HuH-7.5 (cell line): ENCODE measurements at regions not wholly inside any gene's neighbourhood (a gene's known extent, or its start where the extent isn't known, plus 50 kb on each side); places are given as distances from the start of the nearest gene placed in this dataset.

Experiments used
- DNase-seq: peaks from one replicate; pipeline ENCODE4 v3.0.0; 2011; ENCODE audit warnings: low spot score

DNA sequence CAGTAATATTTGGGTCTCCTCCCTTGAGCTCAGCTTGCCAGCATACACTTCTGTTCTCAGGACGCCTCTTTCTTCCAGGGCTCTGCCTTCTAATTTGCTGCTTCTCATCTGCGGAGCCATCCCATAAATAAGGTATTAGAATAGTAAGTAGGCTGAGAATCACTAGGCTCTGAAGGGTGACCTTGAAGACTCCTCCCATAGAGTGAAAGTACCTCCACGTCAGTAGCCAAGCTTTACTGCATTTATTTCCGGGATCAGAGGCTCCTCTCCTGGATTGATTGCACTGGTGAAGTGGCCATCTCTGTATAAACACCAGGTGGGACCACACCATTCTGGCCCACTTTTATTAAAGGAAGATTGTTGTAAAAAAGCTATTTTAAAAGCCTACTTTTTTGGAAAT is 315.5 kb downstream of the FAT3 start:
- DNase-seq: no peak

- DNase-seq: no peak
Measured at GRCh38 chr11:92545906-92546471, 321.4 kb downstream of the FAT3 start.

GRCh38 chr11:92546603-92547002 is 322.0 kb downstream of the FAT3 start:
- no peak for DNase-seq

GRCh38 chr11:92550411-92550810 is 325.8 kb downstream of the FAT3 start:
- DNase-seq: no peak

GRCh38 chr11:92550871-92551270 is 326.3 kb downstream of the FAT3 start:
- no peak for DNase-seq

- DNase-seq: no peak
Measured at GRCh38 chr11:92552942-92553341, 328.3 kb downstream of the FAT3 start.

GRCh38 chr11:92554688-92555087 is 330.1 kb downstream of the FAT3 start:
- no peak for DNase-seq

DNA sequence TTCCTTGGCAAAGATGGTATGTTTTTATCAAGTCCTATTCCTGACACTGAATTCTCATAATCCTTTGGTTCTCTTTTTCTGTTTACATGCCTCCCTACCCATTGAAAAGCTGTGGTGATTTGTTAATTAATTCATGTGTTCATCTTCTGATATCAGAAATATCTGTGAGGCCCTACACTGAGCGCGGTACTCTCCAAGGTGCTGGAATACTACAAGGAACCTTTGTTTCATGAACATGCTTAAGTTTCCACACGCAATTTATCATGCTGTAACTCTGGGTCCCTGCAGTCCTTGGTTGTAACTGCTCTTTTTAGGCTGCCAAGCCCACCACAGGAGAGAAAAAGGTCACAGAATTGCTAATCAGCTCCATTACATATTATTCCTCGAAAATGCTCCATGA is 331.8 kb downstream of the FAT3 start:
- DNase-seq: no peak

DNA sequence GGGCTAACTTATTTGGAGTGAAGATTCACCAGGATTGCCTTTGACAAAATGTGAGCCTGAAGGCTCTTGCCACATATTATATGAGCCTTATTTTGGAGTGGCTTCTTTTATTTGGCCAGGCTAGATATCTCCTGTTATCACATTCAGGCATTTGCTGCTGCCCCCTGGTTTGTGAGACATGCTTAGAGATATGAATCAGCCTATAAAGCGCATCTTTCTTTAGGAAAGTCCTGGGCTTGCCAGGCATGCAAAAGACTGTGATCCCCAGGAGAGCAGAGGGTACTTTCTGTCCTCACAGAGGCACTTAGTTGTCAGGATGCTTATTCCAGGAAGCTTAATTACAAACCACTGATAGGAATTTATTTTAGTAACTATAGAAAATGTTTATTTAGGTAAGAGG is 333.3 kb downstream of the FAT3 start:
- no peak for DNase-seq

DNA sequence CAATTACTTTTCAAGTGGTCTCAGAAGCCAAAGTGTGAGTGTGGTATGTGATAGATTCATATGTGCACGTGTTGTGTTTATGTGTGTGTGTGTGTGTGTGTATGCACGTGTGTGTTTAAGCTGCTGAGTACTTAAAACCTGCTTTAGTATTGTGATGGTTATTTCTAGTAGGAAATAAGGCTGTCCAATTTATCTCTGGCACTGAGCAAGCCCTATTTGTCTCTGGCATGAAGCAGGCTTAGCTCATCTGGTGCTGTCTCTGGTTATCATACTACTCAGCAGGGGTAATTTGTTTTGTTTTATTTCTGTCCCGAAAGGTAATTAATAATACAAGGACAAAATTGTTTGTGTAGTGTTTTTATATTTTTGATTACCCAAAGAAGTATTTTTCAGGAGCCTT is 333.7 kb downstream of the FAT3 start:
- DNase-seq: no peak

GRCh38 chr11:92569726-92570125 is 345.1 kb downstream of the FAT3 start:
- no peak for DNase-seq

DNA sequence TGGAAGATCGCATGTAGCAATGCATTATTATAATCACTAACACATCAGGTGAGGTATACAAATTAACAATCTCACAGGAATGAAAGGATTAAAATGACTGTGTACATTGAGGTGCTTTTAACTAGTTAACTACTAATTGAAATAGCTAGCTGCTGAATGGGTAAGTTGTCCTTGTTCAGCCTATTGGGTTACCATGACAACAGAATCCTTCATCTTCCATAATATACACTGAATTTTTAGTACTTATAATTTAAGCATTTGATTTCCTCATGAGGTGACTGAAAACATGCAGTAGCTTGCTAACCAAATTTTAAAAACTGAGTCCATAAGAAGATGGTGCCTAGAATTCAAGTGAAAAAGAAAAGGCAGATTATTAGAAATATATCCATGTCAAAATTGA is 347.9 kb downstream of the FAT3 start:
- DNase-seq: no peak

DNA sequence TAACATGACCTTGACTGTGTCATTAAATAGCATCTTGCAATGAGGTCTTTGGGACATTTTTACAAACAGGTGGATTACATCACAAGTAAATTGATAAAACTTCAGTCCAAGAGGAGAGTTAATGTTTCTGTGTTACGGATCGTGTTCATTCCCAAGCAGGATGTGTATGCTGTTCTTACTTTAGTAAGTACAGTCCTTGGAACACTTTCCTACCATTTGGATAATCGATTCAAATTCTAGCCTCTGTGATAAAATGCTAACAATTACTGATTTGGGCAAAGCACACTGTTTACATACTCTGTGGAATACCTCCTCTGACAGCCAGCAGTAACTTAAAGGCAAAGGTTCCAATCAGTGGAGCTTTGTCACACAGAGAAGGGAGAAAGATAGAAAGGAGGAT is 351.7 kb downstream of the FAT3 start:
- no peak for DNase-seq

GRCh38 chr11:92580908-92581307 is 356.3 kb downstream of the FAT3 start:
- DNase-seq: no peak

GRCh38 chr11:92588393-92588792 is 363.8 kb downstream of the FAT3 start:
- DNase-seq: no peak

DNA sequence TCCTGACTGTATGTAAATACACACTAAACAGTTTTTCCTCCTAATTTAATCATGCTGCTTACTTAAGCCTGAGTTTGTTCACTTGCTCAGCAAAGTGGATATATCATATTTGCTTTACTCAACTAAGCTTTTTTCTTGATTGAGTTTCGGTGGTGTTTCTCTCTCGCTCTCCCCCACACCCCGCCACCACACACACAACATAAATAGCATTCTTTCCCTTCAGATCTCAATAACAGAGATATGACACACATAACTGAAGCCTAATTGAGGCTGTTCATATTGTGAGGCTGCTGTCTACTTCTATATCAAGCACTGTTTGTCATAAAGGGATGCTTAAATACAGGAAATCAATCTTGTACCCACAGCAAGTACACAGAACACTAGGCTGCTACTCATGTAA is 364.9 kb downstream of the FAT3 start:
- no peak for DNase-seq

- DNase-seq: no peak
Measured at GRCh38 chr11:92591521-92591920, 366.9 kb downstream of the FAT3 start.

DNA sequence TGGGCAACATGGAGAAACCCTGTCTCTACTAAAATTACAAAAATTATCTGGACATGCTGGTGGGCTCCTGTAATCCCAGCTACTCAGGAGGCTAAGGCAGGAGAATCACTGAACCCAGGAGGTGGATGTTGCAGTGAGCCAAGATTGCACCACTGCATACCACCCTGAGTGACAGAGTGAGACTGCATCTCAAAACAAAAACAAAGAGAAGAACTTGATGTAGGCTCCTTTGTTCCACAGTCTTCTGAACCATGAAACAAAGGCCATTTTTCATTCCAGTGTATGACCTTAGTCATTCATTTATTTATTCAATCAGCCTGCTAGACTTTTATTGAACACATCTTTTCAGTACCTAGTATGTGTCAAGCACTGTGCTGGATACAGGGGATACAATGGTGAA is 369.6 kb downstream of the FAT3 start:
- no peak for DNase-seq

DNA sequence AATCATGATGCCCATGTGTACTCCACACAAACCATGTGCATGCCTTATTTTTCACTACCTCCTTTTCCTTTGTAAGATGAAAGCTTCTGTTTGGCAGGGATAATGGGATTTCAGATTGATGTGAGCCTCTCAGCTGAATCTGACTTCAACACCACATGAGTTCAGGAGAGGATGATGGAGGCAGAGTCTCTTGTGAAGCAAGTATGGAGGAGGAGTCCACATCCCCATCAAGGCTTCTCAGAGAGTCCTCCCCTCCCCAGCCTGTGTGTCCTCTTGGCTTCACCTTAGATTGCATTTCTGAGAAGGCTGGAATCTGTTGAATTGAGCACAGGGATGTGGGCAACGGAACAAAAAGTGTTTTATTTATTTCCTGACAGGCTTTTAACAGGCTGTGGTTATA is 370.4 kb downstream of the FAT3 start:
- DNase-seq: no peak

DNA sequence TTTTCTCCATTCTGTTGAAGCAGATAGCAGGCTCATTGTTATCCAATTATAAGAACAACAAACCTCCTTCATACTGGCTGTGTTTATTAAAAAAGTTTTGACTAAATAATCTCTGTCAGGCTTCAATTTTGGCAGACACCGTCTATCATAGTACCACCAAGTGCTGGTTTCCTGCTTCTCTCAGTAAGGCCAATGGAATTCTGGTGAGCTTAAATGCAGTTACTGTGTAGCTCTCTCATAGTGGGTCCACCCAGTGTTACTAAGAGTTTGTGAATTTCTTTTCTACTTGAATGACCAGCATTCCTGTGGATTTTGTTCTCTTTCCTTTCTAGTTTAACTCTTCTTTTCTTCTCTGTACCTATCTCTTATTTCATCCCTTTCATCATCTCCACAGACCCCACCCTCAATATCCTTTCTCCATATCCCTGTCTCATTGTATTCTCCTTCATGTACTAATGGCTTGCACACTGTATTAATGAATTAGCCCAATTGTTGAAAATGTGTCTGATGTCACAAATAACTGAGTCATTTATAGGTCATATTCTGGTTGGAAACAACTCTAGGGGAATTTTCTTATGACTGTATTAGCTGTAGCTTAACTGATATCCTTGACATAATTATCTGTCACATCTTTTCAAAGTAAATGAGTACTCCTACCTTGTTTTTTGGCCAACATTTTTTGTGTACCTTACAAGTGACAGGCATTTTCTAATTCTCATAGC is 372.1 kb downstream of the FAT3 start:
- no peak for DNase-seq

- DNase-seq: no peak
Measured at GRCh38 chr11:92601048-92601447, 368.4 kb upstream of the MTNR1B start.

DNA sequence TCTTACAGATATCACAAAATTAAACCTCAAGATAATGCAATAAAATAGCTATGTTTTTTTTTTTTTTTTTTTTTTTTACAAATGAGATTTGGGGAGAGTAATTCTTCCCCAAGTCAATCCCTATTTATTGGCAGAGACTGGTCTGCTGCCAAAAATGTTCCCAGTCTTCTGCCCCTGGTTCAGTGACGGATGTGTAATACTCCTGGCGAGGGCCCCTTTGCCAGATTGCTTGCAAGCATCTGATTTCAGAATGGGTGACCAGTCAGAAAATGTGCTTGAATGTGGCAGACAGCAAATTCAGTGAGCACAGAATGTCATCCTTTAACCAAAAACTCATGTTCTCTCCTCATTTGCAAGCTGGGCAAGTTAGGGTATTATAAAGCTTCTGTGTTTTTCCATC is 363.8 kb upstream of the MTNR1B start:
- DNase-seq: no peak

GRCh38 chr11:92607969-92608722 is 361.3 kb upstream of the MTNR1B start:
- DNase-seq: no peak

GRCh38 chr11:92611157-92611556 is 358.3 kb upstream of the MTNR1B start:
- no peak for DNase-seq
